Endothelial cell of umbilical vein (primary cell): ENCODE measurements at regions not wholly inside any gene's neighbourhood (a gene's known extent, or its start where the extent isn't known, plus 50 kb on each side); places are given as distances from the start of the nearest gene placed in this dataset.

ENCODE experiments used
- BruUV-seq: library from RNA; stranded (reverse); fragments of 400-500 nt; replicated peaks from 2 replicates; lab custom pipeline; 2021; lab: Mats Ljungman, UMichigan
- CTCF ChIA-PET: fragments of 300-600, 350-600 bp; sonication (Branson Sonifier 250); formaldehyde crosslinking; loops from one replicate; lab custom pipeline; 2021; ENCODE audit warnings: antibody characterized with exemption, inconsistent platforms; lab: Charles Lee
- POLR2A ChIA-PET: fragments of 300-600, 350-600 bp; sonication (Branson Sonifier 250); formaldehyde crosslinking; loops from one replicate; lab custom pipeline; 2021; ENCODE audit warnings: antibody characterized with exemption, inconsistent platforms; lab: Charles Lee
- DNase-seq: peaks from one replicate; pipeline ENCODE4 v3.0.0-alpha.2; 2011; ENCODE audit warnings: low read depth, low spot score
- FAIRE-seq: peaks from 2 replicates; lab custom pipeline; 2011; peaks lifted over from hg19 to GRCh38; lab: Jason Lieb, UNC
- H2AFZ ChIP-seq: 2 replicates; pipeline ENCODE4 v1.6.0; 2012; ENCODE audit warnings: low read depth, low read length, control low read depth, inconsistent platforms
- H3K27ac ChIP-seq: 2 replicates; pipeline ENCODE4 v1.5.1; 2011; ENCODE audit warnings: low read depth, mild to moderate bottlenecking, control low read depth, low read length, moderate library complexity; ENCODE audit not compliant: insufficient read depth
- H3K27me3 ChIP-seq, 2 experiments: 2 replicates each; pipeline versions ENCODE4 v1.6.0 to v1.6.1; 2011; ENCODE audit warnings: low read length in 2 of 2, mixed read lengths in 1 of 2; ENCODE audit not compliant: control insufficient read depth in 2 of 2, insufficient read depth in 2 of 2
- H3K36me3 ChIP-seq, 2 experiments: 2 replicates in 1 of 2; 3 replicates in 1 of 2; pipeline ENCODE4 v1.5.1; 2011; ENCODE audit warnings: low read length in 2 of 2, mild to moderate bottlenecking in 1 of 2, moderate library complexity in 1 of 2; ENCODE audit not compliant: control insufficient read depth in 2 of 2, insufficient read depth in 2 of 2; ENCODE audit errors: extremely low read depth in 1 of 2
- H3K4me1 ChIP-seq: 3 replicates; pipeline ENCODE4 v1.5.1; 2011; ENCODE audit warnings: mild to moderate bottlenecking, low read length; ENCODE audit not compliant: control insufficient read depth, insufficient read depth; ENCODE audit errors: extremely low read depth
- H3K4me2 ChIP-seq: 2 replicates; pipeline ENCODE4 v1.6.1; 2011; ENCODE audit warnings: low read length, control low read depth, mixed read lengths; ENCODE audit not compliant: insufficient read depth
- H3K4me3 ChIP-seq, 3 experiments: fragments of 200-600 bp in 1 of 3; sonication (generic), shearing (Covaris generic) in 1 of 3; replicated peaks in 1 of 3; 2 replicates each; pipeline ENCODE4 v1.5.1; 2011 to 2016; ENCODE audit warnings: control low read depth in 3 of 3, low read length in 3 of 3, mild to moderate bottlenecking in 2 of 3, inconsistent platforms in 1 of 3, low read depth in 1 of 3, moderate library complexity in 1 of 3; ENCODE audit not compliant: insufficient read depth in 1 of 3
- H3K79me2 ChIP-seq: 2 replicates; pipeline ENCODE4 v1.6.0; 2012; ENCODE audit warnings: low read length, inconsistent platforms; ENCODE audit not compliant: control insufficient read depth, insufficient read depth
- H3K9ac ChIP-seq: replicated peaks from 2 replicates; pipeline ENCODE3; 2011; ENCODE audit warnings: low read length, control low read depth; ENCODE audit not compliant: insufficient read depth; ENCODE audit errors: extremely low read depth
- H3K9me1 ChIP-seq: replicated peaks from 3 replicates; pipeline ENCODE4 v1.6.0; 2011; ENCODE audit warnings: mild to moderate bottlenecking, low read length; ENCODE audit not compliant: control insufficient read depth, insufficient read depth; ENCODE audit errors: extremely low read depth
- H3K9me3 ChIP-seq: replicated peaks from 2 replicates; pipeline ENCODE4 v1.5.1; 2012; ENCODE audit warnings: low read length, inconsistent platforms; ENCODE audit not compliant: control insufficient read depth, insufficient read depth
- H4K20me1 ChIP-seq: replicated peaks from 2 replicates; pipeline ENCODE3; 2011; ENCODE audit warnings: mild to moderate bottlenecking, low read length; ENCODE audit not compliant: control insufficient read depth, insufficient read depth; ENCODE audit errors: extremely low read depth
- EZH2 ChIP-seq: IDR thresholded peaks from 2 replicates; pipeline ENCODE4 v1.6.1; 2012; ENCODE audit warnings: borderline replicate concordance, low read depth, mild to moderate bottlenecking, moderate library complexity, low read length, inconsistent platforms; ENCODE audit not compliant: severe bottlenecking
- FOS ChIP-seq: IDR thresholded peaks from 2 replicates; pipeline ENCODE4 v1.6.1; 2011; ENCODE audit warnings: mild to moderate bottlenecking, low read length, moderate library complexity, borderline replicate concordance; ENCODE audit not compliant: insufficient read depth
- GATA2 ChIP-seq: IDR thresholded peaks from 2 replicates; pipeline ENCODE4 v1.7.0; 2011; ENCODE audit warnings: low read depth, mild to moderate bottlenecking, moderate library complexity, mixed read lengths, low read length; ENCODE audit not compliant: insufficient read length, insufficient read depth
- JUN ChIP-seq: IDR thresholded peaks from 2 replicates; pipeline ENCODE4 v1.6.1; 2011; ENCODE audit warnings: borderline replicate concordance, low read depth; ENCODE audit not compliant: insufficient read length, insufficient read depth
- MYC ChIP-seq: IDR thresholded peaks from one replicate; pipeline ENCODE4 v1.6.1; 2011; ENCODE audit warnings: mild to moderate bottlenecking, low read depth, low read length
- POLR2A ChIP-seq: IDR thresholded peaks from 2 replicates; pipeline ENCODE4 v1.6.1; 2012; ENCODE audit warnings: low read depth, mild to moderate bottlenecking, control low read depth, low read length
- POLR2AphosphoS5 ChIP-seq: IDR thresholded peaks from 2 replicates; pipeline ENCODE4 v1.6.1; 2012; ENCODE audit warnings: low read depth, mild to moderate bottlenecking, control low read depth, low read length, moderate library complexity; ENCODE audit not compliant: insufficient read depth
- dilution Hi-C: fragments of 300-500 bp; cut with MboI; formaldehyde crosslinking; loops from one replicate; pipeline ENCODE4 v1.15.0; 2019; ENCODE audit warnings: low sequenced_read_pairs; ENCODE audit not compliant: extremely low pct_ligation_motif_present
- intact Hi-C: fragments of 100-400 bp; cut with micrococcal nuclease; formaldehyde crosslinking; loops from one replicate; pipeline ENCODE4 v1.10.0; 2022
- TF ChIP-seq, protein P1 (sequence below), 2 donors: IDR thresholded peaks; 1 replicate in 1 of 2; 2 replicates in 1 of 2; pipeline ENCODE4 v1.5.1; 2011; ENCODE audit warnings: low read length in 2 of 2, mild to moderate bottlenecking in 2 of 2, moderate library complexity in 2 of 2, control low read depth in 1 of 2, inconsistent platforms in 1 of 2, low read depth in 1 of 2; ENCODE audit not compliant: insufficient read depth in 1 of 2; ENCODE audit errors: extremely low read depth in 1 of 2
- TF ChIP-seq, protein P2 (sequence below): IDR thresholded peaks from 2 replicates; pipeline ENCODE4 v1.6.1; 2011; ENCODE audit not compliant: insufficient read depth, insufficient read length

DNA sequence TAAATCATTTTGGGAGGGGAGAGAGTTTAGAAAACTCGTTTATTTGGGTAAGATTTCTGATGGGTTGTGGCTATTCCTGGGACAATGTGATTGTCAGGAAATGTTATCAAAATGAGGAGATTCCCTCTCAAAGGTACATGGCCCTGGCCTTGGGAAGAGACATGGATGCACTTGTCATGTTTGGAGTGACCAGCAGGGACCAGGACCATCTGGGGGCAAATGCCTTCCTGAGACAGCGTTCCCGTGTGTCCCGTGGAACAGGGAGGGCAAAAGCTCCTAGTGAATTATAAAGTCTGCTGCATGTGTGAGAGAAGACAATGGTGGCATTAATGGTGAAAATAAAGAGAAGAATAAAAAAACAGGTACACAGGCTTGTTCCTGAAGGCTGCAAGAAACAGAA, 317.3 kb downstream of the ZNF536 start:
- no peak overlapping the region for H3K27ac ChIP-seq
- no peak overlapping the region for H3K9ac ChIP-seq
- dilution Hi-C loops (no loop called here), intact Hi-C loops (no loop called here)
- H3K79me2 ChIP-seq = no peaks in the 10 kb centered on the region
- H3K4me1 ChIP-seq = no peaks in the 10 kb centered on the region
- H3K36me3 ChIP-seq = no peaks in the 10 kb centered on the region
- POLR2A ChIA-PET = no interaction called here
- no peak for DNase-seq
- H3K9me3 ChIP-seq = no peaks in the 10 kb centered on the region
- H3K9me1 ChIP-seq = no peaks in the 10 kb centered on the region
- CTCF ChIA-PET = no interaction called here
- H2AFZ ChIP-seq = no peak overlapping the region
- no peak for FAIRE-seq
- H3K27me3 ChIP-seq = no peaks in the 10 kb centered on the region
- no peaks in the 10 kb centered on the region for H4K20me1 ChIP-seq
- TF ChIP-seq EZH2 = no peak
- TF ChIP-seq, protein P1, sequence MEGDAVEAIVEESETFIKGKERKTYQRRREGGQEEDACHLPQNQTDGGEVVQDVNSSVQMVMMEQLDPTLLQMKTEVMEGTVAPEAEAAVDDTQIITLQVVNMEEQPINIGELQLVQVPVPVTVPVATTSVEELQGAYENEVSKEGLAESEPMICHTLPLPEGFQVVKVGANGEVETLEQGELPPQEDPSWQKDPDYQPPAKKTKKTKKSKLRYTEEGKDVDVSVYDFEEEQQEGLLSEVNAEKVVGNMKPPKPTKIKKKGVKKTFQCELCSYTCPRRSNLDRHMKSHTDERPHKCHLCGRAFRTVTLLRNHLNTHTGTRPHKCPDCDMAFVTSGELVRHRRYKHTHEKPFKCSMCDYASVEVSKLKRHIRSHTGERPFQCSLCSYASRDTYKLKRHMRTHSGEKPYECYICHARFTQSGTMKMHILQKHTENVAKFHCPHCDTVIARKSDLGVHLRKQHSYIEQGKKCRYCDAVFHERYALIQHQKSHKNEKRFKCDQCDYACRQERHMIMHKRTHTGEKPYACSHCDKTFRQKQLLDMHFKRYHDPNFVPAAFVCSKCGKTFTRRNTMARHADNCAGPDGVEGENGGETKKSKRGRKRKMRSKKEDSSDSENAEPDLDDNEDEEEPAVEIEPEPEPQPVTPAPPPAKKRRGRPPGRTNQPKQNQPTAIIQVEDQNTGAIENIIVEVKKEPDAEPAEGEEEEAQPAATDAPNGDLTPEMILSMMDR (IDR thresholded peaks at IDR 0.05; ENCODE audit: extremely low read depth in 1 of 2, insufficient read depth in 1 of 2, low read depth in 1 of 2, low read length in 2 of 2) = no peak
- TF ChIP-seq, protein P2, sequence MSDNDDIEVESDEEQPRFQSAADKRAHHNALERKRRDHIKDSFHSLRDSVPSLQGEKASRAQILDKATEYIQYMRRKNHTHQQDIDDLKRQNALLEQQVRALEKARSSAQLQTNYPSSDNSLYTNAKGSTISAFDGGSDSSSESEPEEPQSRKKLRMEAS = no peak
- TF ChIP-seq POLR2A = no peak
- no peak for TF ChIP-seq FOS
- no peak for TF ChIP-seq JUN
- no peak for TF ChIP-seq POLR2AphosphoS5
- no peak for TF ChIP-seq GATA2
- TF ChIP-seq MYC = no peak
- H3K4me3 ChIP-seq = no peak overlapping the region
- no TSS peak for BruUV-seq
- H3K4me2 ChIP-seq = no peak overlapping the region
